Germinal center (tissue), 1 donor: ENCODE measurements at regions not wholly inside any gene's neighbourhood (a gene's known extent, or its start where the extent isn't known, plus 50 kb on each side); places are given as distances from the start of the nearest gene placed in this dataset.
"Not testable (repeated sequence)": the region's sequence is repeated elsewhere in the genome, so short reads cannot be mapped to it uniquely, and the experiment has no call there.

Experiments used
- DNase-seq: peaks from one replicate; pipeline ENCODE4 v3.0.0; 2012; ENCODE audit warnings: mixed read lengths, low spot score

DNA sequence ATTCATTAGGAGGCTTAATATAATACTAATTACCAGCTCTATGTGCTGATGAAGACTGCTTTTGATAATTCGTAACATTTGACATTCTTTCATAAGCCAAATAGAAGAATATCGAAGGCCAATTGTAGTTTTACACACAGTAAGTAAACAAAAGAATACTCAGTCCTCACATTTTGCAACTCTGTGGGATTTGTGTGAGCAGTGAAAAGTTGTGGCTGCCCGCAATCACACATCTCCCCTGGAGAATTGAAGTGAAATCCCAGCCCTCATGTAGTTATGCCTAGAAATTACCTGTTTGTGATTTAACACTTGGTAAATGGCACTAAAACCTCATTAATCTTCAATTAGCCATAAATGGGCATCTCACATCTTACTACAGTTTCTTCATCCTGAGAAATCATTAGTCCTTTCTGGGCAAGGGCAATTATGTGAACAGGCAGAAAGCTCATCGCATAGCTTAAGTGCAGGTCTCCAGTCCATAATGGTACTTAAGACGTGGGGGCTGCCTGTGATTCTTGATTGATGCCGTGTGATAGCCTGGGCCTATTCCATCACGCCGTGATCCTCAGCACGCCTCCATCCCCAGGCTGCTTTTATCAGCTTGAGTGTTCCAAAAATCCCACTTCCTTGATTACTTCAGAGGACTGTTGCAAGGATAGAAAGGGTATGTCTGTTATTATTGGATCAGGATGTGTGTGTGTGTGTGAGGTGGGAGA is 97.9 kb upstream of the METTL14 start:
- DNase-seq, result no peak

DNA sequence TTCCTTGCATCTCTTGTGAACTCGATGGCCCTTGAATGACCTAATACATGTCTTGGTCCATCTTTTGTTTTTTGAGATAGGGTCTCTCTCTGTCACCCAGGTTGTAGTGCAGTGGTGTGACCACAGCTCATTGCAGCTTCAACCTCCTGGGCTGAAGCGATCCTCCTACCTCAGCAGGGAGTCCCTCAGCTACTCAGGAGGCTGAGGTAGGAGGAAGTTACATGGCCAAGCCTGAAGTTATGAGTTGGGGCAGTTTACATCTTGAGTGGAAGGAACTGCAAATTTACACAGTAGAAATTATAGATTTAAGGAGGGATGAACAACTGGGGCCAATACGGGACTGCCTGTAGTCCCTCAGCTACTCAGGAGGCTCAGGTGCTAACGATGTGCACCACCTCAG is 97.2 kb upstream of the METTL14 start:
- no peak for DNase-seq

DNA sequence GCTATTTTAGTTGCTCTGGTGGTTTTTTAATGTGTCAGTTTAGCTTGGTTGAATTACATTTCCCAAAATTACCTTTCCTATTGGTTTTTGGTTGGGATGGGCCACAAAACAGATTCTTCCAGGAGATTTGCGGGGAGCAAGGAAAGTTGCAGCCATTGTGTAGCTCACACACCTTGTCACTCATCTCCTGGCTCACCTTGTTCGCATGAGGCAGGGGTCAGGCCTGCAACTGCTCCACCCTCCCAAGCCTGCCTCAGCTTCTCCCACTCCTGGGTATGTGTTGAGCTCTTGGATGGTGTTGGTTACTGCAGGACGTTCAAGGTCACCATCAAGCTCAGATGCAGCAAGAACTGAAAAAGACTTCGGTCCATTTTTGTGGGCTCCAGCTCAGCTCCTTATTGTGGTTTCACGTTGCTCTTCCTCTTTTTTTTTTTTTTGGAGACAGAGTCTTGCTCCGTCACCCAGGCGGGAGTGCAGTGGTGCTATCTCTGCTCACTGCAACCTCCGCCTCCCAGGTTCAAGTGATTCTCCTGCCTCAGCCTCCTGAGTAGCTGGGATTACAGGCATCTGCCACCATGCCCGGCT is 95.6 kb upstream of the METTL14 start:
- no peak for DNase-seq

DNA sequence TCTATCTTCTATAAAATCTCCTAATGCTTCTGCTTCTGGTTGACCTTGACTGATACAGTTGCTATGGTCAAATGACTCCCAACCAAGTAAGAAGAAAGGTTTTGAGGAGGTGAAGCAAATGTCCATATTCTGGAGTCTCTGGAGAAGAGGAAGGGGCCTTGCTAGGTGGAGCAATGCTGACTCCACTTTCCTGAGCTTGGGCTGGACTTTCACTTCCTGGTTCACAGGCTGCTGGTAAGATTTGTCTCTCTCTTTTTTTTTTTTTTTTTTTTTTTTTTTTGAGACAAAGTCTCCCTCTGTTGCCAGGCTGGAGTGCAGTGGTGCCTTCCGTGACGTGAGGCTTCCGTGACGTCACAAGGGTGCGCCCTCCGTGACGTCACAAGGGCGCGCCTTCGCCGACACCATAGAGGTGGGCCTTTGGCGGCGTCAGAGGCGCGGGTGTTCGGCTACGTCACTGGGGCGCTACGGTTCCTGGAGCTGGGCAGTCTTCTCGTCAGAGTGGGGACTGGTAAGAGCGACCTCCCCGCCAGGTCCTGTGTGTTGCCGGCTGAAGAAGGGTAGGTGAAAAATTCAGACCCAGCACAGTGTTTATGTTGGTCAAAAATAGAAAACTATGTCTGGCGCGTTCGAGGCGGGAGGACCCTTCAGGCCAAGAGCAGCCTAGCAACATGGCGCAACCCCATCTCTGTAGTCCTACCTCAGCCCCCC is 93.7 kb upstream of the METTL14 start:
- DNase-seq, result peak; percentile 81

DNA sequence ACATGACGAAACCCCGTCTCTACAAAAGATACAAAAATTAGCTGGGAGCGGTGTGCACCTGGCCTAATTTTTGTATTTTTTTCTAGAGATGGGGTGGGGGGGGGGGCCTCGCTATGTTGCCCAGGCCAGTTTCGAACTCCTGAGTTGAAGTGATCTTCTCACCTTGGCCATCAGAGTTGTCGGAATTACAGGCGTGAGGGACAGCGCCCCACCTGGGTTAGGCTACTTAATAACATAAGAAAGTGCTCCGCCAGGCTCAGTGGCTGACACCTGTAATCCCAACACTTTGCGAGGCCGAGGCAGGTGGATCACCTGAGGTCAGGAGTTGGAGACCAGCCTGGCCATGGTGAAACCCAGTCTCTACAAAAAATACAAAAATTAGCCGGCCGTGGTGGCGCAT is 92.9 kb upstream of the METTL14 start:
- DNase-seq, result not testable (repeated sequence)

DNA sequence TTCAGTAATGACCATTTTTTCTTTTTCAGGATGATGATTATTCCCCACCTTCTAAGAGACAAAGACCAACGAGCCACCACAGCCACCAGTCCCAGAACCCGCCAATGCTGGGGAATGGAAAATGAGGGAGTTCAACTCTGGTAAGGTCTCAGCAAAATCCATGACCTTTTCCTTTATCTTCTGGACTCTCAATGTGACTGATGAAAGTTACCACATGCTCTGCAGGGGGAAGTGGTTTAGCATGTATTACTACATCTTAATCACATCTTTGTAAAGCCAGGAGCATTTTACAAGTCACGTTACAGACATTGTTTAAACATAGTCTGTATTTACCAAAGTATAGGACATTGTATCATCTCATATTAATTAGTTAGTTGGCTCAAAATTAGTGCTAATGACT is 89.3 kb upstream of the METTL14 start:
- DNase-seq, result not testable (repeated sequence)

DNA sequence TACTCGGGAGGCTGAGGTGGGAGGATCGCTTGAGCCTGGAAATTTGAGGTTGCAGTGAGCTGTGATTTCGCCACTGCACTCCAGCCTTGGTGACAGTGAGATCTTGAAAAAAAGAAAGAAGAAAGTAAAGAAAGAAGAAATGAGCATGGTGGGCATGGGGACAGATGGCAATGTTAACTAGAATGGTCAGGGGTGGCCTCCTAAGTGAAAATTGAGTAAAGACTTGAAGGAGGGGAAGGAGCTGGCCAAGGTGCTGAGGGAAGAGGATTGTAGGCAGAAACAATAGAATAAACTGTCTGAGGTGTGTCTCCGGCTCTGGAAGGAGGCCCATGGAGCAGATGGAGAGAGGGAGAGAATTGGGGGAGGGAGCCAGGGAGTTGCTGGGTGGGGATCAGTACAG is 60.1 kb upstream of the METTL14 start:
- DNase-seq, result not testable (repeated sequence)

DNA sequence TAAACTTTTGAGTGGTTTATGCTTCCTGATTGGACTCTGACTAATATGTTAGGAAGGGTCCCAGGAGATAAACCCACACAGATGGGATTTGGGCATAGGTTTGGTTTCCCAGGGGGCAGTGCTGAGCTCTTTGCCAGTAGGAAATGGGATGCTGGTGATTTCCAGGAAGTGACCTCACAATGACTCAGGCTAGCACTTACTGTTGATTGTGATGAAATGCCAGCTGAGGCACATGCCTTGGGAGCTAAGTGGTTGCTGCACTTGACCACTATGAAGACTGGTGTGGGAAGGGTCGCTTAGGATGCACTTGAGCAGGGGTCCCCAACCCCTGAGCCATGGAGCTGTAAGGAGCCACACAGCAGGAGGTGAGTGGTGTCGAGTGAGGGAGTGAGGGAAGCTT is 55.5 kb upstream of the METTL14 start:
- not testable (repeated sequence) for DNase-seq

DNA sequence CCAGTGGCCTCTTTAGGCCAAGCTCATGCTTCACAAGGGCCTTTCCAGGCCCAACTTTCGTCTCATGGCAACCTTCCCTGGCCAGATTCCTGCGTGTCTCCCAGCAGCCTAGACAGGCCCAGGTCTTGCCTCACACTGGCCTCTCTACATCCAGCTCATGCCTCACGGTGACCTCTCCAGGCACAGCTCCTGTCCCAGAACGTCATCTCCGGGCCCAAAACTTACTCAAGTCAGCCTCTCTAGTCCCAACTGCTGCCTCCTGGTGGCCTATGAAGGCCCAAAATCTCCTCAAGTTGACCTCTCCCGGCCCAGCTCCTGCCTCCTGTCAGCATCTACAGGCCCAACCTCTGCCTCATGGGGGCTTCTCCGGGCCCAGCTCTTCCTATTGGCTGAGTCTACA is 54.3 kb upstream of the METTL14 start:
- DNase-seq, result not testable (repeated sequence)

DNA sequence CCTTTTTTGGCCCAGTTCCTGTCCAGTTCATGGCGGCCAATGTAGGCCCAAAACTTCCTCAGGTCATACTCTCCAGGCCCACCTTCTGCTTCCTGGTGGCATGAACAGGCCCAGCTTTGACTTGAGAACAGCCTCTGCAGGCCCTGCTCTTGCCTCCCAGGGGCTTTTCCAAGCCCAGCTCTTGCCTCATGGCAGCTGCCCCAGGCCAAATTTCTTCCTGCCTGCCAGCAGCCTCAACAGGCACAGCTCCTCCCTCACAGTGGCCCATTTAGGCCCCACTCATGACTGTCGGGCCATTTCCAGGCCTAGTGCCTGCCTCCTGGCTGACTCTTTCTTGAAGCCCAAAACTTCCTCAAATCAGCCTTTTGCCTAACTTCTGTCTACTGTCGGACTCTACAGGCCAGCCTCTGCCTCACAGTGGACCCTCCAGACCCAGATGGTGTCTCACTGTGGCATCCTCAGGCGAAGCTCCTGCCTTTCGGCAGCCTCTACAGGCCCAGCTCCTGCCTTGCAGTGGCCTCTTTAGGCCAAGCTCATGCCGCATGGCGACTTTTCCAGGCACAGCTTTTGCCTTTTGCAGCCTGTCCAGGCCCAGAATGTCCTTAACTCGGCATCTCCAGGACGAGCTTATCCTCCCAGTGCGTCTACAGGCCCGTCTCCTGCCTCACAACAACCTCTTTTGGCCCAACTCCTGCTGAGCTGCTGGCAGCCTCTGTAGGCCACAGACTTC is 53.7 kb upstream of the METTL14 start:
- not testable (repeated sequence) for DNase-seq

DNA sequence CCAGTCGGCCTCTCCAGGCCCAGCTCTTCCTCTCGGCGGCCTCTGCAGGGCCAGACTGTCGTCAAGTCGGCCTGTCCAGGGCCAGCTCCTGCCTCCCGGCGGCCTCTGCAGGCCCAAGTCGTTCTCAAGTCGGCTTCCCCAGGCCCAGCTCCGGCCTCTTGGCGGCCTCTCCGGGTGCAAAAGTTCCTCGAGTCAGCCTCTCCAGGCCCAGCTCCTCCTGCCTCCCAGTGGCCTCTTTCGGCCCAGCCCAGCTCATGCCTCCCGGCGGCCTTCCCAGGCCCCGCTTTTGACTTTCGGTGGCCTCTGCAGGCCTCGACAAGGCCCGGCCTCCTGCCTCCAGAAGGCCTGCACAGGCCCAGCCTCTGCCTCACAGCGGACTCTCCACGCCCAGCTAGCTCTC is 51.7 kb upstream of the METTL14 start:
- DNase-seq, result not testable (repeated sequence)

DNA sequence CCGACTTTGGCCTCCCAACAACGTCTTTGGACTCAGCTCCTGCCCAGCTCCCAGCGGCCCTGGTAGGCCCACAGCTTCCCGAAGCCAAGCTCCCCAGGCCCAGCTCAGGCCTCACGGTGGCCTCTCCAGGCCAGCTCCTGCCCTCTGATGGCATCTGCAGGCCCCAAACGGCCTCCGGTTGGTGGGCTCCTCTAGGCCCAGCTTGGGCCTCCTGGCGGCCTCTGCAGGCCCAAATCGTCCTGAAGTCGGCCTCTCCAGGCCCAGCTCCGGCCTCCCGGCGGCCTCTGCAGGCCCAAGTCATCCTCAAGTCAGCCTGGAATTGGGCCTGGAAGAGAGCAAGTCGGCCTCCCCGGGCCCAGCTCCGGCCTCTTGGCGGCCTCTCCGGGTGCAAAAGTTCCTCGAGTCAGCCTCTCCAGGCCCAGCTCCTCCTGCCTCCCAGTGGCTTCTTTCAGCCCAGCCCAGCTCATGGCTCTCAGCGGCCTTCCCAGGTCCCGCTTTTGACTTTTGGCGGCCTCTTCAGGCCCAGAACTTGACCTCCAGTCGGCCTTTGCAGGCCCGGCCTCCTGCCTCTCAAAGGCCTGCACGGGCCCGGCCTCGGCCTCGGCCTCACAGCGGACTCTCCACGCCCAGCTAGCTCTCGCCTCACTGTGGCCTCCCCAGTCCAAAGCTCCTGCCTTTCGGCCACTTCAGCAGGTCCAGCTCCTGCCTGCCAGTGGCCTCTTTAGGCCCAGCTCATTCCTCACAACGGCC is 50.9 kb upstream of the METTL14 start:
- not testable (repeated sequence) for DNase-seq
